ENCODE measurements at regions not wholly inside any gene's neighbourhood (a gene's known extent, or its start where the extent isn't known, plus 50 kb on each side); places are given as distances from the start of the nearest gene placed in this dataset.

GRCh38 chr7:67950321-67951083, 953.9 kb downstream of the TYW1 start:
- Histone ChIP-seq H3K4me3 (no peak overlapping the region), H3K9me3 (no peaks in the 10 kb centered on the region), H3K27ac (no peak overlapping the region), H3K36me3 (no peaks in the 10 kb centered on the region), H3K27me3 (no peaks in the 10 kb centered on the region), H3K4me1 (no peaks in the 10 kb centered on the region)
- DNase-seq: no peak
- WGBS, 2 donors: 60 to 77% methylated on average over 7 of the region's 7 CpGs
- TF ChIP-seq CTCF (IDR thresholded peaks at IDR 0.05): no peak
- intact Hi-C loops (cut with DNase I): no loop called here

DNA sequence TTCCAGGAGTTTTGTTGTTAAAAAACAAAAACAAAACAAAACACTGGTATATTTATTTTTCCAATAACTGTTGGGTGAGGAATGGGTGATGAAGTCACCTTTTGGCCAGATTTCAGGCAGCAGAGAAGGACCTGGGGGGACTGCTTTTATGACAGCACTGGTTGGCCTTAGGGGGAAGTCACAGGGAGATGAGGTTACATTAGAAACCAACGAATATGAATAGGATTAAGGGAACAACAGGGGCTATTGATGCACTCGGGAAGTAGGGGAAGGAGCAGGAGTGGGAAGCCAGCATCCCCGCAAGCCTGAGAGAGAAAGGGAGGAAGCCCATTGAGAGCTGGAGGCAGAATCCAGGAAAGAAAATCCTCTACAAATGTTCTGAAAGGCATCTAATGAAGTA, 958.4 kb downstream of the TYW1 start:
- WGBS, 2 donors: 42 to 53% methylated on average over 3 of the region's 3 CpGs
- Histone ChIP-seq H3K36me3 (no peaks in the 10 kb centered on the region), H3K4me1 (no peaks in the 10 kb centered on the region), H3K27me3 (no peaks in the 10 kb centered on the region), H3K9me3 (no peaks in the 10 kb centered on the region), H3K27ac (no peak overlapping the region), H3K4me3 (no peak overlapping the region)
- no peak for DNase-seq
- no peak for TF ChIP-seq POLR2AphosphoS5 (IDR thresholded peaks at IDR 0.05)
- TF ChIP-seq CTCF (IDR thresholded peaks at IDR 0.05): no peak
- TF ChIP-seq EP300 (IDR thresholded peaks at IDR 0.05): no peak
- TF ChIP-seq POLR2A (IDR thresholded peaks at IDR 0.05): no peak
- intact Hi-C loops (cut with DNase I): no loop called here

- Histone ChIP-seq H3K4me3 (no peak overlapping the region), H3K36me3 (no peaks in the 10 kb centered on the region), H3K27ac (no peak overlapping the region), H3K9me3 (peaks cover 0 to 2% (median 1%) of the 10 kb centered on the region in 4 donors), H3K27me3 (no peaks in the 10 kb centered on the region), H3K4me1 (no peaks in the 10 kb centered on the region)
- intact Hi-C loops (cut with DNase I): no loop called here
- DNase-seq: no peak
- WGBS, 2 donors: 34 to 89% methylated on average over 1 of the region's 1 CpG
- TF ChIP-seq POLR2A (IDR thresholded peaks at IDR 0.05) (no peak), POLR2AphosphoS5 (IDR thresholded peaks at IDR 0.05) (no peak), CTCF (IDR thresholded peaks at IDR 0.05) (no peak), EP300 (IDR thresholded peaks at IDR 0.05) (no peak)
Measured at GRCh38 chr7:67962863-67963262, 966.2 kb downstream of the TYW1 start.

DNA sequence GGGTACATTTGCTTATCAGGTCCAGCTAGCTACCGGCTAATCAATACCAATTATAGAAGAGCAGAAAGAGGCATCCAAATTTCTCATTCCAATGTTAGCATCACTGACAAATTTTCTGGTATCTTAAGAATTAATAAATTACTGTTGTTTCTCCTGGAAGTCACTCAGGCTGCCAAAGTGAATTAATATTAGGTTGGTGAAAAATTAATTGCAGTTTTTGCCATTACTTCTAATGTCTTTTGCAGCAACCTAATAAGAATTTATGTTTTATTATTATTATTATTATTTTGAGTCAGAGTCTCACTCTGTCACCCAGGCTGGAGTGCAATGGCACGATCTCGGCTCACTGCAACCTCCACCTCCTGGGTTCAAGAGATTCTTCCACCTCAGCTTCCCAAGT, 979.9 kb downstream of the TYW1 start:
- intact Hi-C loops (cut with DNase I): no loop called here
- Histone ChIP-seq H3K4me1 (no peaks in the 10 kb centered on the region), H3K4me3 (no peak overlapping the region), H3K9me3 (no peaks in the 10 kb centered on the region), H3K27me3 (no peaks in the 10 kb centered on the region), H3K27ac (no peak overlapping the region), H3K36me3 (no peaks in the 10 kb centered on the region)
- 93 to 98% methylated on average over 3 of the region's 3 CpGs for WGBS, 2 donors
- TF ChIP-seq POLR2AphosphoS5 (IDR thresholded peaks at IDR 0.05) (no peak), CTCF (IDR thresholded peaks at IDR 0.05) (no peak), POLR2A (IDR thresholded peaks at IDR 0.05) (no peak), EP300 (IDR thresholded peaks at IDR 0.05) (no peak)
- no peak for DNase-seq

DNA sequence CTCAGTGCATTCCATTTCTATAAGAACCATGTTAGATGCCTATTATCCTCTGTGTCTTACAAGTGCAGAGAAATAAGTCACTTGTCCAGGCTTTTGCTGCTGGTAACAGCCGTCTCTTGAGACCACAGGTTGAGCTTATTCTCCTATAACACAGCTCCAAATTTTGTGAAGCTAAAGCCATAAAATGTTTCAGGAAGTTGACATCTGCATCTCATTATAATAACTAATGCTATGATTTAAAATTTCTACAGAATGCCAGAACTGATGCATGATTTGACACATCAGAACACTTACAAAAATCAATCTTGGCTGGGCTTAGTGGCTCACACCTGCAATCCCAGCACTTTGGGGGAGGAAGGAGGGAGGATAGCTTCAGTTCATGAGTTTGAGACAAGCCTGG, 986.9 kb downstream of the TYW1 start:
- Histone ChIP-seq H3K27me3 (no peaks in the 10 kb centered on the region), H3K4me1 (no peaks in the 10 kb centered on the region), H3K27ac (no peak overlapping the region), H3K9me3 (no peaks in the 10 kb centered on the region), H3K36me3 (no peaks in the 10 kb centered on the region), H3K4me3 (no peak overlapping the region)
- WGBS, 2 donors: 76 to 82% methylated on average over 1 of the region's 1 CpG
- DNase-seq: no peak
- intact Hi-C loops (cut with DNase I): no loop called here
- no peak for TF ChIP-seq POLR2A (IDR thresholded peaks at IDR 0.05)
- no peak for TF ChIP-seq EP300 (IDR thresholded peaks at IDR 0.05)
- no peak for TF ChIP-seq CTCF (IDR thresholded peaks at IDR 0.05)
- no peak for TF ChIP-seq POLR2AphosphoS5 (IDR thresholded peaks at IDR 0.05)
